ENCODE measurements at regions not wholly inside any gene's neighbourhood (a gene's known extent, or its start where the extent isn't known, plus 50 kb on each side); places are given as distances from the start of the nearest gene placed in this dataset.

GRCh38 chr1:214124281-214124805 is 136.6 kb downstream of the PROX1 start:
- no peak overlapping the region for H3K4me3 ChIP-seq (ENCODE audit: low read depth, low read length)
- TF ChIP-seq CTCF (IDR thresholded peaks at IDR 0.05; ENCODE audit: low read depth, low read length): no peak

GRCh38 chr1:214124915-214125314 is 137.1 kb downstream of the PROX1 start:
- no peak overlapping the region for H3K4me3 ChIP-seq (ENCODE audit: low read depth, low read length)
- TF ChIP-seq CTCF (IDR thresholded peaks at IDR 0.05; ENCODE audit: low read depth, low read length): no peak

- no peak overlapping the region for H3K4me3 ChIP-seq (ENCODE audit: low read depth, low read length)
Observed at GRCh38 chr1:214125819-214126218, 138.0 kb downstream of the PROX1 start.

DNA sequence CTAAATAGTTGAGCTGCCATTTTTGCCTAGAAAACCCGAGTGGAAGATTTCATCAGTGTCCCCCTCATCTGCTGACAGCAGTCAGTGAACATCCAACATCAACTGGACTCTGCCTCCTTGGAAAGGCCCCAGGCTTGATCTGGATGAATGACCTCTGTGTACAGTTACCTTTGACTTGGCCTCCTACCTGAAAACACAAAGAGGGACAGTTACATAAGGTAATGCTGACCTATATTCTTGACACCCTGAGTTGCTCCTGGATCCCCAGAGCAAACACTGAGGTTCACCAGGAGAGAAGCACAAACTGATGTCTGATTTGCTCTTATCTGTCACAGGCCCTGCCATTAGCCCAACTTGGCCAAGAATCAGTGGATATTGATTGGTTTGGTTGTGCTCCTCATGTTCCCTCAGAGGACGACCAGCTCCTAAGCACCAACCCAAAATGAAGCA is 138.9 kb downstream of the PROX1 start:
- TF ChIP-seq CTCF (IDR thresholded peaks at IDR 0.05; ENCODE audit: low read depth, low read length): no peak
- H3K4me3 ChIP-seq (ENCODE audit: low read depth, low read length): no peak overlapping the region

More at GRCh38 chr1:214125819-214126218, 138.0 kb downstream of the PROX1 start:
- no peak for TF ChIP-seq CTCF (IDR thresholded peaks at IDR 0.05; ENCODE audit: low read depth, low read length)

DNA sequence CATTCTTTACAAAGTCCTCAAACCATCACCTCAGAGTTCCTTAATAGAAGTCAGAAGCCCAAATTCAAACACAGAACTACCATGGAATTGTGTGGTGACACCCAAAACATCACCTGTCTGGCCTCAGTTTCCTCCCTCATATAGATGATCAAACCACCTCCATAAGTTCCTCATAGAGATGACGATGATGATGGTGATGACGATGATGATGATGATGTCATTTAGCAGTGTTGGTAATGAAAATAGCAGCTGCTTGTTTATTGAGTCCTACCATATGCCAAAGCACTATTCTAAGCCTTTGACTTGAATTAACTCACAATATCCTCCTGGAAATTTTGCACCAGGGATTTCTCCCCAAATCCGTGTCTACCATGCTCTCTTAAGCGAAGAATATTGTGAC is 139.9 kb downstream of the PROX1 start:
- no peak overlapping the region for H3K4me3 ChIP-seq (ENCODE audit: low read depth, low read length)
- no peak for TF ChIP-seq CTCF (IDR thresholded peaks at IDR 0.05; ENCODE audit: low read depth, low read length)

- TF ChIP-seq CTCF (IDR thresholded peaks at IDR 0.05; ENCODE audit: low read depth, low read length): no peak
Observed at GRCh38 chr1:214135886-214136285, 145.1 kb upstream of the SMYD2 start.

DNA sequence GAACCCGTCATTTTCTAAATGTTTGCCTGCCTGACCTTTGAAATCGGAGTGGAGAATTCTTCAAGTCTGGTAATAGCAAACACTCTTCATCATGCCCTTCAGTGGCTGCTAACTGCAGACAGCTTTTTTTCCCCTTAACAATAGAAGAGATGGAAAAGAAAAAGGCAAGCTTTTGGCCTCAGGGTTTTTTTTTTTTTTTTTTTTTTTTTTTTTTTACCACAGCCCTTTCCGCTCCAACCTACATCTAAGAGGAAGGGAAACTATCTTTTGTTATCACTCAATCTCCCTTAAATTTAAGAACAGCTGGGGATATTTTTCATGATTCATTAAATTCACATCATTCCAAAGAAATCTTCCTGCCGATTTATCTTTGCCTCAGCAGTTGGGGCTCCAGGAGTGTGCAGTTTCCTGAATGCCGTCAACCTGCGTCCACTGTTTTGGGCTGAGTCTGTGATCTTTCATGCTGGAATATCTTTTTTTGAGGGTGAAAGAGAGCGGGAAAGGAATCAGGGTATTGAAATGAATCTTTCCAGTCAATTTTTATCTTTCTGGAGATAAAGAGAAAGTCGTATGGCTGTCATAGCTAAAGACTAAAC is 144.5 kb upstream of the SMYD2 start:
- no peak for TF ChIP-seq CTCF (IDR thresholded peaks at IDR 0.05; ENCODE audit: low read depth, low read length)
- H3K4me3 ChIP-seq (ENCODE audit: low read depth, low read length): no peak overlapping the region

More at GRCh38 chr1:214135886-214136285, 145.1 kb upstream of the SMYD2 start:
- no peak overlapping the region for H3K4me3 ChIP-seq (ENCODE audit: low read depth, low read length)

All from WI38 (cell line).